Fibroblast of lung (primary cell): ENCODE measurements at regions not wholly inside any gene's neighbourhood (a gene's known extent, or its start where the extent isn't known, plus 50 kb on each side); places are given as distances from the start of the nearest gene placed in this dataset.

Experiments
- EZH2 ChIP-seq: IDR thresholded peaks from 2 replicates; pipeline ENCODE4 v1.5.1; 2012; ENCODE audit warnings: low read length, control low read depth, mild to moderate bottlenecking; ENCODE audit errors: missing control alignments
- TF ChIP-seq, protein P1 (sequence below), 2 donors: IDR thresholded peaks in 1 of 2; conservative IDR thresholded peaks in 1 of 2; 1 replicate in 1 of 2; 2 replicates in 1 of 2; pipeline ENCODE4 v1.5.1; 2011 to 2012; ENCODE audit warnings: low read length in 2 of 2, control low read depth in 1 of 2, inconsistent platforms in 1 of 2, low read depth in 1 of 2, mild to moderate bottlenecking in 1 of 2

DNA sequence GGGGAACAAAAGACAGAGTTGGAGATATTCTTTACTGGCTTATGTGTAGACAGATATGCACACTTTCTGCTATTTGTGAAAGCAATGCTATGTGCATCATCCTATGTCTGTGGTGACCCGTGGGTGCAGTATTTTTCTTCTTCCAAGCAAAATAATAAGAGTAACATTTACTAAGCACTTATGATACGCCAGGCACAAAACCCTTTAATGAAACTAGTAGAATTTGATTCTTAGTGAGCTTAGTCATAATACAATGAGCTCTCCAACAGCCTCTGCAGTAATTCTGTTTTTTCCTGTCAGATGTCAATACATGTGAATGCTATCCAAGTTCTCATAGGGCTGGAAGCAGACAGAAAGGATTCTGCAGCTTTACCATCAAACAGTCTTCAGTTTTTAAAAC is 130.6 kb downstream of the RAD51AP2 start:
- TF ChIP-seq, protein P1, sequence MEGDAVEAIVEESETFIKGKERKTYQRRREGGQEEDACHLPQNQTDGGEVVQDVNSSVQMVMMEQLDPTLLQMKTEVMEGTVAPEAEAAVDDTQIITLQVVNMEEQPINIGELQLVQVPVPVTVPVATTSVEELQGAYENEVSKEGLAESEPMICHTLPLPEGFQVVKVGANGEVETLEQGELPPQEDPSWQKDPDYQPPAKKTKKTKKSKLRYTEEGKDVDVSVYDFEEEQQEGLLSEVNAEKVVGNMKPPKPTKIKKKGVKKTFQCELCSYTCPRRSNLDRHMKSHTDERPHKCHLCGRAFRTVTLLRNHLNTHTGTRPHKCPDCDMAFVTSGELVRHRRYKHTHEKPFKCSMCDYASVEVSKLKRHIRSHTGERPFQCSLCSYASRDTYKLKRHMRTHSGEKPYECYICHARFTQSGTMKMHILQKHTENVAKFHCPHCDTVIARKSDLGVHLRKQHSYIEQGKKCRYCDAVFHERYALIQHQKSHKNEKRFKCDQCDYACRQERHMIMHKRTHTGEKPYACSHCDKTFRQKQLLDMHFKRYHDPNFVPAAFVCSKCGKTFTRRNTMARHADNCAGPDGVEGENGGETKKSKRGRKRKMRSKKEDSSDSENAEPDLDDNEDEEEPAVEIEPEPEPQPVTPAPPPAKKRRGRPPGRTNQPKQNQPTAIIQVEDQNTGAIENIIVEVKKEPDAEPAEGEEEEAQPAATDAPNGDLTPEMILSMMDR (conservative IDR thresholded peaks at IDR 0.05 in 1 of 2, IDR thresholded peaks at IDR 0.05 in 1 of 2; ENCODE audit: low read depth in 1 of 2, low read length in 2 of 2): no peak
- TF ChIP-seq EZH2: no peak
